GM23248 (cell line): ENCODE measurements at regions not wholly inside any gene's neighbourhood (a gene's known extent, or its start where the extent isn't known, plus 50 kb on each side); places are given as distances from the start of the nearest gene placed in this dataset.

Experiments used
- DNase-seq: peaks from one replicate; pipeline ENCODE4 v3.0.0-alpha.2; 2015
- H2AFZ ChIP-seq: fragments of 200-600 bp; sonication (generic); 2 replicates; pipeline ENCODE4 v1.6.1; 2016; ENCODE audit warnings: antibody characterized with exemption
- H3F3A ChIP-seq: fragments of 200-600 bp; sonication (generic); 2 replicates; pipeline ENCODE4 v1.6.1; 2016; ENCODE audit warnings: mild to moderate bottlenecking, antibody characterized with exemption, mixed run types; ENCODE audit not compliant: insufficient read depth
- H3K27ac ChIP-seq: fragments of 200-600 bp; sonication (generic); 2 replicates; pipeline ENCODE4 v1.5.1; 2016; ENCODE audit warnings: mild to moderate bottlenecking
- H3K27me3 ChIP-seq: fragments of 200-600 bp; sonication (generic); replicated peaks from 2 replicates; pipeline ENCODE4 v1.6.1; 2016; ENCODE audit warnings: mild to moderate bottlenecking; ENCODE audit not compliant: insufficient read depth
- H3K36me3 ChIP-seq: fragments of 200-600 bp; sonication (generic); 2 replicates; pipeline ENCODE4 v1.6.1; 2016; ENCODE audit warnings: low read depth, mild to moderate bottlenecking
- H3K4me1 ChIP-seq: fragments of 200-600 bp; sonication (generic); 2 replicates; pipeline ENCODE4 v1.6.1; 2016; ENCODE audit warnings: mild to moderate bottlenecking; ENCODE audit not compliant: insufficient read depth
- H3K4me2 ChIP-seq: fragments of 200-600 bp; sonication (generic); one replicate; pipeline ENCODE4 v1.6.1; 2016; ENCODE audit warnings: mild to moderate bottlenecking; ENCODE audit not compliant: unreplicated experiment
- H3K4me3 ChIP-seq: fragments of 200-600 bp; sonication (generic); 2 replicates; pipeline ENCODE4 v1.5.1; 2016; ENCODE audit warnings: mild to moderate bottlenecking
- H3K79me2 ChIP-seq: fragments of 200-600 bp; sonication (generic); 2 replicates; pipeline ENCODE4 v1.6.1; 2016; ENCODE audit warnings: mild to moderate bottlenecking; ENCODE audit not compliant: insufficient read depth
- H3K9ac ChIP-seq: fragments of 200-600 bp; sonication (generic); 2 replicates; pipeline ENCODE4 v1.6.1; 2016; ENCODE audit warnings: mild to moderate bottlenecking
- H3K9me2 ChIP-seq: fragments of 200-600 bp; sonication (generic); 2 replicates; pipeline ENCODE4 v1.6.1; 2016; ENCODE audit warnings: mixed run types, mild to moderate bottlenecking, moderate library complexity; ENCODE audit not compliant: insufficient read depth
- H3K9me3 ChIP-seq: fragments of 200-600 bp; sonication (generic); one replicate; pipeline ENCODE4 v1.6.1; 2017; ENCODE audit warnings: low read depth
- H4K20me1 ChIP-seq: fragments of 200-600 bp; sonication (generic); 2 replicates; pipeline ENCODE4 v1.6.0; 2016; ENCODE audit not compliant: insufficient read depth
- EZH2 ChIP-seq: fragments of 200-600 bp; sonication (generic); IDR thresholded peaks from 2 replicates; pipeline ENCODE4 v1.6.1; 2018; ENCODE audit warnings: antibody characterized with exemption, mild to moderate bottlenecking; ENCODE audit not compliant: insufficient read depth, poor library complexity, severe bottlenecking
- EZH2phosphoT487 ChIP-seq: fragments of 200-600 bp; sonication (generic); IDR thresholded peaks from 2 replicates; pipeline ENCODE4 v1.6.1; 2018; ENCODE audit warnings: antibody characterized with exemption, moderate library complexity, mild to moderate bottlenecking, low read depth; ENCODE audit not compliant: insufficient read depth
- WGBS, 2 experiments: methylation state at CpG; one replicate each; pipeline ENCODE4 v1.1.6; 2015 to 2017; ENCODE audit warnings: low lambda C conversion rate in 2 of 2, low coverage in 1 of 2; ENCODE audit errors: missing lambda C conversion rate in 2 of 2; 5-methylcytosine and 5-hydroxymethylcytosine counted together
- in situ Hi-C: fragments of 300-500 bp; cut with MboI; formaldehyde crosslinking; loops from 2 replicates; pipeline ENCODE4 v1.15.0; 2020

GRCh38 chr1:18052671-18053070, 54.9 kb upstream of the IGSF21 start:
- no peak overlapping the region for H3K4me3 ChIP-seq
- no peaks in the 10 kb centered on the region for H3K4me1 ChIP-seq
- H3K36me3 ChIP-seq, result no peaks in the 10 kb centered on the region
- no peaks in the 10 kb centered on the region for H4K20me1 ChIP-seq
- no peaks in the 10 kb centered on the region for H3K79me2 ChIP-seq
- 23 to 24% methylated on average over 8 of the region's 8 CpGs for WGBS, 2 experiments
- no peak overlapping the region for H3K4me2 ChIP-seq
- H3F3A ChIP-seq, result no peaks in the 10 kb centered on the region
- DNase-seq, result no peak
- in situ Hi-C loops, result no loop called here
- 0 out of 2 replicates have a peak, but pooled peaks cover 6% of the 10 kb centered on the region for H3K27me3 ChIP-seq
- no peak overlapping the region for H2AFZ ChIP-seq
- TF ChIP-seq EZH2, result no peak
- no peak for TF ChIP-seq EZH2phosphoT487
- no peaks in the 10 kb centered on the region for H3K9me2 ChIP-seq
- no peak overlapping the region for H3K27ac ChIP-seq
- no peak overlapping the region for H3K9ac ChIP-seq
- no peaks in the 10 kb centered on the region for H3K9me3 ChIP-seq

- H3K27ac ChIP-seq, result no peak overlapping the region
- H3K9me3 ChIP-seq, result no peaks in the 10 kb centered on the region
- H3F3A ChIP-seq, result no peaks in the 10 kb centered on the region
- TF ChIP-seq EZH2 (no peak), EZH2phosphoT487 (no peak)
- whole genome bisulfite sequencing, 2 experiments, result 38 to 39% methylated on average over 14 of the region's 14 CpGs
- H3K79me2 ChIP-seq, result no peaks in the 10 kb centered on the region
- no peak for DNase-seq
- H3K36me3 ChIP-seq, result no peaks in the 10 kb centered on the region
- in situ Hi-C loops, result no loop called here
- H3K9me2 ChIP-seq, result no peaks in the 10 kb centered on the region
- no peaks in the 10 kb centered on the region for H3K4me1 ChIP-seq
- H3K27me3 ChIP-seq, result 0 out of 2 replicates have a peak, but pooled peaks cover 6% of the 10 kb centered on the region
- no peak overlapping the region for H2AFZ ChIP-seq
- no peak overlapping the region for H3K4me3 ChIP-seq
- H4K20me1 ChIP-seq, result no peaks in the 10 kb centered on the region
- H3K9ac ChIP-seq, result no peak overlapping the region
- H3K4me2 ChIP-seq, result no peak overlapping the region
Observed at GRCh38 chr1:18055156-18055555, 52.4 kb upstream of the IGSF21 start.

- no peak overlapping the region for H3K4me3 ChIP-seq
- in situ Hi-C loops, result no loop called here
- 0 out of 2 replicates have a peak, but pooled peaks cover 6% of the 10 kb centered on the region for H3K27me3 ChIP-seq
- no peak overlapping the region for H3K27ac ChIP-seq
- no peaks in the 10 kb centered on the region for H3F3A ChIP-seq
- no peaks in the 10 kb centered on the region for H3K36me3 ChIP-seq
- no peaks in the 10 kb centered on the region for H3K4me1 ChIP-seq
- WGBS, 2 experiments, result 29 to 50% methylated on average over 1 of the region's 1 CpG
- H3K9ac ChIP-seq, result no peak overlapping the region
- no peak for DNase-seq
- H3K9me3 ChIP-seq, result no peaks in the 10 kb centered on the region
- no peaks in the 10 kb centered on the region for H3K79me2 ChIP-seq
- H4K20me1 ChIP-seq, result no peaks in the 10 kb centered on the region
- no peak overlapping the region for H2AFZ ChIP-seq
- TF ChIP-seq EZH2 (no peak), EZH2phosphoT487 (no peak)
- no peaks in the 10 kb centered on the region for H3K9me2 ChIP-seq
- H3K4me2 ChIP-seq, result no peak overlapping the region
Observed at GRCh38 chr1:18056545-18056944, 51.1 kb upstream of the IGSF21 start.

- Histone ChIP-seq H3K27ac (no peak overlapping the region), H3K4me2 (no peak overlapping the region), H3K4me3 (no peak overlapping the region), H4K20me1 (no peaks in the 10 kb centered on the region), H3K36me3 (no peaks in the 10 kb centered on the region), H3F3A (no peaks in the 10 kb centered on the region), H3K9ac (no peak overlapping the region), H3K9me3 (no peaks in the 10 kb centered on the region), H3K79me2 (no peaks in the 10 kb centered on the region), H3K9me2 (no peaks in the 10 kb centered on the region), H3K4me1 (no peaks in the 10 kb centered on the region), H2AFZ (no peak overlapping the region), H3K27me3 (0 out of 2 replicates have a peak, but pooled peaks cover 3% of the 10 kb centered on the region)
- TF ChIP-seq EZH2phosphoT487 (no peak), EZH2 (no peak)
- 20 to 22% methylated on average over 5 of the region's 5 CpGs for WGBS, 2 experiments
- peak; percentile 2 for DNase-seq
- in situ Hi-C loops, result no loop called here
Observed at GRCh38 chr1:18057623-18058022, 50.0 kb upstream of the IGSF21 start.
